Activated T-cell treated with anti-CD3 and anti-CD28 coated beads, Interleukin-2, amount 50 U/mL, for 72 hours (primary cell): ENCODE measurements at regions not wholly inside any gene's neighbourhood (a gene's known extent, or its start where the extent isn't known, plus 50 kb on each side); places are given as distances from the start of the nearest gene placed in this dataset.

Experiments used
- ATAC-seq, 2 donors: fragments of 150-1000 bp; cut with Tn5 transposase; replicated peaks in 1 of 2; 2 replicates each; pipeline ENCODE4 v1.10.0; 2021; ENCODE audit warnings: moderate library complexity in 2 of 2, mild to moderate bottlenecking in 1 of 2
- DNase-seq, 2 donors: peaks; one replicate each; pipeline ENCODE4 v3.0.0; 2021 to 2022; ENCODE audit warnings: mixed read lengths in 1 of 2
- H3K27ac Mint-ChIP-seq: one replicate; pipeline ENCODE4 v1.8.0; 2022; ENCODE audit warnings: mild to moderate bottlenecking, moderate library complexity, mixed read lengths
- H3K27me3 Mint-ChIP-seq: one replicate; pipeline ENCODE4 v1.8.0; 2022; ENCODE audit warnings: low read depth, mixed read lengths
- H3K36me3 Mint-ChIP-seq, 2 donors: one replicate each; pipeline ENCODE4 v1.8.0; 2022; ENCODE audit warnings: mixed read lengths in 2 of 2, mild to moderate bottlenecking in 1 of 2; ENCODE audit not compliant: insufficient read depth in 2 of 2
- H3K4me1 Mint-ChIP-seq: one replicate; pipeline ENCODE4 v1.8.0; 2022; ENCODE audit warnings: low read depth, mixed read lengths
- H3K4me3 Mint-ChIP-seq, 2 donors: one replicate each; pipeline ENCODE4 v1.8.0; 2022; ENCODE audit warnings: mild to moderate bottlenecking in 2 of 2, mixed read lengths in 2 of 2, moderate library complexity in 2 of 2
- H3K9me3 Mint-ChIP-seq, 2 donors: one replicate each; pipeline ENCODE4 v1.8.0; 2022; ENCODE audit warnings: mixed read lengths in 2 of 2

DNA sequence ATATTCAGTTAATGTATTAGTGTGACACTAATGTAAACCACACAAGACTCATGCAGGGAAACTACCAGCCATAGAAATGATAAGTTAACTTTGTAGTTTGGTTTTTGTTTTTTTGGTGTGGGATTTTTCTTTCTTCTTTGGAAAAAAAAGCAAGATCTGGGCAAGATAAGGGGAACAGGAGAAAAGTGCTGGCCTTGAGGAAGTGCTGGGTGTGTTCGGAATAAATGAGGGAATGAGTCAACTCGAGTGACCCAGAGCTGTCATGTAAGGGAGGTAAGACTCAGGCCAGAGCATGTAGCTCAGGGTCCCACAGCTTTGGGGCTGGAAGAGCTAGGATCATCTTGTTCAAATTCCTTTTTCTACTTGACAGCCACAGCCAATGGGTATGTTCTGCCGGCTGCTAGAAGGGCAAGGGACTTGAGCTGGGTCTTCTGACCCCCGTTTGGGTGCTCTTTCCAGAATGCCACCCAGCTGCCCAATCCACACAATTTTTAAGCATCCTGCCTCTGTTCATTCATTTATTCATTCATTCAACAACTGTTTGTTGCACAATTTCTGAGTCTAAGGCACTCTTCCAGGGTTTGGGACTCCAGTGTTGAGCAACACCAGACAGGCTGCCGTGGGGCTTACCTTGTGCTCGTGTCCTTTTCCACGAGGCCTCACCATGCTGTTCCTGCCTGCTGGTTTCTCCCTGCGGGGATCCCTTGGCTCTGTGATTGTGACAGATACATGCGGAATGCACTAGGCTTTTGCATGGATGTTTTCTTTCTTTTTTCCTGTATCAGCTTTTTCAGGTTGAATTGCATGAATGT lies 54.5 kb downstream of the CLDN34 start:
- H3K9me3 Mint-ChIP-seq, result no peaks in the 10 kb centered on the region
- no peak for DNase-seq

DNA sequence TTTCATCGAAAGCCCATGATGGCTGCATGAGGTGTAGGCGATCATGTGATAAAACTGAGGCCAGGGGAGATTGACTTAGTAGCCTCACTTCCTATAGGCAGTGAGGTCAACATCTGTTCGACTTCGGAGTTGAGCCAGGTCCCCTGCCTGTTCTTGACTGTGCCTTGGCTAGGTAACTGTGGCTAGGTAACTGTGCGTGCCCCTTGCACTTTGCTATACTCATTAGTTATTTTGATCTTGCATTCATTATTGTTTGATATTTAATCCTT lies 55.0 kb downstream of the CLDN34 start:
- Mint-ChIP-seq H3K4me1 (peaks cover 22% of the 10 kb centered on the region), H3K27ac (no peak overlapping the region), H3K27me3 (peaks cover 6% of the 10 kb centered on the region), H3K9me3 (peaks cover 0 to 1% of the 10 kb centered on the region in 2 donors), H3K4me3 (no peak overlapping the region), H3K36me3 (peaks cover 0 to 1% of the 10 kb centered on the region in 2 donors)
- ATAC-seq (no peak), DNase-seq (no peak)

More for the DNA sequence above, 54.5 kb downstream of the CLDN34 start:
- no peak overlapping the region for H3K4me3 Mint-ChIP-seq
- no peak overlapping the region for H3K27ac Mint-ChIP-seq
- H3K4me1 Mint-ChIP-seq, result peaks cover 28% of the 10 kb centered on the region
- H3K27me3 Mint-ChIP-seq, result peaks cover 10% of the 10 kb centered on the region
- no peak for ATAC-seq
- peaks cover 3 to 5% of the 10 kb centered on the region in 2 donors for H3K36me3 Mint-ChIP-seq

DNA sequence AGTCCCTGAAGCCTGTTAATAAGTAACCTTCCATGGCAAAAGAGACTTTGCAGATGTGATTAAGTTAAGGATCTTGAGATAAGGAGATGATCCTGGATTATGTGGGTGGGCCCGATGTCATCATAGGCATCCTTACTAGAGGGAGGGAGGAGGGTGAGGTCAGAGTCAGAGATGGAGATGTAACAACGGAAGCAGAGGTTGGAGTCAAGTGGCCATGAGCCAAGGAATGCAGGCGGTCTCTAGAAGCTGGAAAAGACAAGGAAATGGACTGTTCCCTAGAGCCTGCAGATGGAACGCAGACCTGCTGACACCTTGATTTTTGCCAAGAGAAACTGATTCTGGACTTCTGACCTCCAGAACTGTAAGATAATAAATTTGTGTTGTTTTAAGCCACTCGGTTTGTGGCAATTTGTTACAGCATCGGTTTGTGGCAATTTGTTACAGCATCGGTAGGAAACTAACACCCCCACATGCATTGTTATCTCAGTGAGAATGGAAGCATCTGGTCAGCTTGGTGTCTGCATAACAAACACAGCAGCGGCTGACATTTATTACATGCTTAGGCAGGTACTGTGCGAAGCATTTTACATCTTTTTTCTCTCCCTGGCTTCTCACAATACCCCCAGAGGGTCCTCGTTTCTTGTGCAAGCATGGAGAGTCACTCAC lies 55.6 kb downstream of the CLDN34 start:
- peaks cover 0 to 1% of the 10 kb centered on the region in 2 donors for H3K9me3 Mint-ChIP-seq
- DNase-seq (no peak), ATAC-seq (no peak)
- H3K4me3 Mint-ChIP-seq, result no peak overlapping the region
- peaks cover 6% of the 10 kb centered on the region for H3K27me3 Mint-ChIP-seq
- peaks cover 0 to 1% of the 10 kb centered on the region in 2 donors for H3K36me3 Mint-ChIP-seq
- H3K27ac Mint-ChIP-seq, result no peak overlapping the region
- H3K4me1 Mint-ChIP-seq, result peaks cover 17% of the 10 kb centered on the region

DNA sequence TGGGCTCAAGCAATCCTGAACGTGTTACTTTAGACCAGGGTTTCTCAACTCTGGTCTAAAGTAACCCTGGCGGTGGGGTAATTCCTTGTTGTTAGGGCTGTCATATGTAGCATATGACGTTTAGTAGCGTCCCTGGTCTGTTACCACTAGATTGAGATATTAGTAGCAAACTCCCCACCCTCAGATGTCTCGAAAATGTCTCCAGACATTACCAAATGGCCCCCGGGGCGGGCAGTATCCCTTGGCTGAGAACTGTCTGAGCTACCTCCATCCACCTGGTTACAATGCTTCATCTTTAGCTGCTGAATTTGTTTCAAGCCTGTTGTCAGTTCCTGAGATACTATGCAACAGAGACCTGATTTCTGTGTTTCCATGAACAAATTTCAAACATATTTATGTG lies 56.7 kb downstream of the CLDN34 start:
- Mint-ChIP-seq H3K9me3 (peaks cover 0 to 1% of the 10 kb centered on the region in 2 donors), H3K36me3 (peaks cover 0 to 1% of the 10 kb centered on the region in 2 donors), H3K27me3 (peaks cover 6% of the 10 kb centered on the region), H3K27ac (no peak overlapping the region), H3K4me1 (peaks cover 10% of the 10 kb centered on the region), H3K4me3 (no peak overlapping the region)
- DNase-seq (no peak), ATAC-seq (no peak)

GRCh38 chrX:10025742-10026493 lies 58.8 kb downstream of the CLDN34 start:
- H3K27ac Mint-ChIP-seq, result no peak overlapping the region
- H3K9me3 Mint-ChIP-seq, result peaks cover 0 to 1% of the 10 kb centered on the region in 2 donors
- ATAC-seq (no peak), DNase-seq (no peak)
- H3K27me3 Mint-ChIP-seq, result peaks cover 6% of the 10 kb centered on the region
- peaks cover 0 to 1% of the 10 kb centered on the region in 2 donors for H3K36me3 Mint-ChIP-seq
- H3K4me3 Mint-ChIP-seq, result no peak overlapping the region
- H3K4me1 Mint-ChIP-seq, result peaks cover 10% of the 10 kb centered on the region

DNA sequence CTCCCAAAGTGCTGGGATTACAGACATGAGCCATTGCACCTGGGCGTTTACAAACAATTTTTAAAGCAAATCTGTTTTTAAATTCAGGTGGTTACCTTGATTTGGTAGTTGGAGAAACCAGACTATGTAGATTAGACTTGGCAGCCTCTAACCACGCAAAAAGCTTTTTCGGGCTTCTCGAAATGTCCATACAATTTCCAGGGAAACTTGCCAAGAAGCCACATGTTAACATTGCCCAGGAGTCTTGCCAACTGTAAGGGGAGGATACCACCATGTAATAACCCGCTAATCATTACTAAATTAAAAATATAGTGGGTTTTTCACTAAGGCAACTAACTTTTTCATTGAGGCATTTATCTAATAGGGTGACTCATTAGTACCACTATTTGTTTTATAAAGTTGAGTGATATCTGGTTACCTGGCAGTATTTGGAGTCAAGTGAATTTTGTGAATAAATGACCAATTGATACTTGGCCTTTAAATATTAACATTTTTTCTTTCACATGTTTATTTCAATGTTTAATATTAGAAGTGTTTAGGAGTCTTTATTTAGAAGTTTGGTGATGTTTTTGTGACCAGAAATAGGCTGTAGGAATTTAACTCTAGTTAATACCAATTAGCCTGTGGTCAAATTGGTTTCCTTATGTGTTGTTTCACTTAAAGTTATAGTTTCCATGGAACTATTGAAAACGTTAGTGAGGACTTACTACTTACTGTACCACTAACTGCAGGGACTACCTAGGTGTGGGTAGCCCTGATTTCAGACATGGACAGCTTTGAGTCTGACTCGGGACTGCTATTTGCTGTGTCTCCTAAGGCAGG lies 61.3 kb downstream of the CLDN34 start:
- no peak overlapping the region for H3K27ac Mint-ChIP-seq
- H3K4me3 Mint-ChIP-seq, result no peak overlapping the region
- no peaks in the 10 kb centered on the region for H3K36me3 Mint-ChIP-seq
- peaks cover 6% of the 10 kb centered on the region for H3K27me3 Mint-ChIP-seq
- peaks cover 0 to 1% of the 10 kb centered on the region in 2 donors for H3K9me3 Mint-ChIP-seq
- no peak for DNase-seq
- no peaks in the 10 kb centered on the region for H3K4me1 Mint-ChIP-seq
- ATAC-seq, result no peak

DNA sequence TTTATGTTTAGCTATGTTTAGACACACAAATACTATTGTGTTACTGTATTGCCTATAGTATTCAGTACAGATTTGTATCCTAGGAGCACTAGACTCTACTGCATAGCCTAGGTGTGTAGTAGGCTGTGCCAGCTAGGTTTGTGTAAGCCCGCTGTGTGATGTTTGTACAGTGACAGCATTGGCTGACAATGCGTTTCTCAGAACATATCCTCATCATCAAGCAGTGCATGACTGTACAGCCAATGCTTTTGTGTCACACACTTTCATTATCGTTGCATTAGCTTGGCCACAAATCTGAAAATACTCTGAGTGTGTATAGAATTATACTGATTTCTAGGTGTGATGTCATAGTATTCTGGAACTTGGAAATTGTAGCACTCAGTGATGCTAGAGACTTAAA lies 63.4 kb downstream of the CLDN34 start:
- no peak for DNase-seq
- Mint-ChIP-seq H3K27me3 (peaks cover 5% of the 10 kb centered on the region), H3K36me3 (no peaks in the 10 kb centered on the region), H3K9me3 (peaks cover 0 to 1% of the 10 kb centered on the region in 2 donors), H3K27ac (no peak overlapping the region), H3K4me3 (no peak overlapping the region), H3K4me1 (no peaks in the 10 kb centered on the region)
- ATAC-seq, result peak in 1 of 2 donors; percentile 76

DNA sequence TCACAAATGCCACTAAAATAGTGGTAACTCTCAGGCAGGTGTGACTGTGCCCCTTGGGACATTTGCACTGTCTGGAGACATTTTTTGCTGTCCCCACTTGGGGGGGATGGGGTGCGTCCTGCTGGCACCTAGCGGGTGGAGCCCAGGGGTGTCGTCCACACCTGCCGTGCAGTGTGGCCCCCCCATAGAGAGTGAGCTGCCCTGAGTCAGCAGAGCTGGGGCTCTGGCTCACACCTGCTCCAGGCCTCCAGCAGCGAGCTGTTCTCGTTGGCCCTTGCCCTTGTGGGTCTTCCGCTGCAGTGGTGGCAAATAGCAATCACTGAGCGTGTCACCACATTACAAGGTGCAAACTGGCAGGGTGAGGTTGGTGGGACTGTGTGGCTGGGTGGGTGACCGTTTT lies 64.6 kb downstream of the CLDN34 start:
- Mint-ChIP-seq H3K9me3 (peaks cover 0 to 1% of the 10 kb centered on the region in 2 donors), H3K4me3 (no peak overlapping the region), H3K36me3 (no peaks in the 10 kb centered on the region), H3K27me3 (no peaks in the 10 kb centered on the region), H3K27ac (no peak overlapping the region), H3K4me1 (no peaks in the 10 kb centered on the region)
- ATAC-seq (no peak), DNase-seq (no peak)

DNA sequence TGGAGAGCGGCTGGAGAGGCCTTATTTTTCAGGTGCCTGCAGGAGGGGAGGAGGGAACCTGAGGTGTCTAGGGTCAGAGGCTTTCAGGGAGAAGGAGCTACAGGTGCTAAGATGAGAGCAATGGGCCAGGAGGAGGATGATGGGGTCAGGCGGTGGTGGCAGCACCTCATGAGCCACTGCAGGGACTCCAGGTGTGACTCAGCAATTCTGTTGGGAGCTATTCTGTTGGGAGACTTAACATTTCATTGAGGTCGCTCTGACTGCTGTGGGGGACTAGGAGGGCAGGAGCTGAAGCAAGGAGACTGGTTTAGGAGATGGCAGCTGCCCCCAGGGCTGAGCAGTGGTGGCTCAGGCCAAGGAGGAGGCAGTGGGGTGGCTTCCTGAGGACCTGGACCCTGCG lies 65.0 kb downstream of the CLDN34 start:
- no peaks in the 10 kb centered on the region for H3K27me3 Mint-ChIP-seq
- ATAC-seq (no peak), DNase-seq (no peak)
- no peaks in the 10 kb centered on the region for H3K9me3 Mint-ChIP-seq
- no peak overlapping the region for H3K4me3 Mint-ChIP-seq
- H3K4me1 Mint-ChIP-seq, result no peaks in the 10 kb centered on the region
- H3K36me3 Mint-ChIP-seq, result no peaks in the 10 kb centered on the region
- H3K27ac Mint-ChIP-seq, result no peak overlapping the region

DNA sequence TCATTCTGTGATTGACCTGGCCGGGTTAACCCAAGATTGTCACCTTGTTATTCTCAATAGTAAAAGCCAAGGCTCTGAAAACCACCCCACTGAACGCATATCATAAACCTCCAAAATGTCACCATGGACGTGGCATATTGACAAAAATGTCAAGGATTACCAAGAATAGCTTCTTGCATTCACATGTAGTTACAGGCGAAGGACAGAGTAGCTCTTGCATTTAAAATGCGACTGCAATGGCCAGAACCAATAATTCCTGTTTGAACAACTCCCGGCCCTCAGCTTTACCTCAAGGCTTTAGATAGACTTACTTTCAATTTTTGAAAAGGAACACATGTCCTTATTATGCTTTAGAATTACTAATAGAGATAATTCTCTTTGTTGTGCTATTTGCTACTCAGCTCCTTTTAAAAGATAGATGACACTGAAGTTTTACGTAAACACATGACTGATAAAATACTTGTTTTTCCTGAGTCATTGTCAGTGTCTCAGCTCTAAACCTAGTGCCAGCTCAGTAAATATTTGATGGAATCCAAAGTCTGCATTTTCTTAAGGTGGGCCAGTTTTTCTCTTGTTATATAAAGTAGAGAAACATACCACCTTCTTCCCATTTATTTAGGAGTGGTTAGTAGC lies 66.3 kb downstream of the CLDN34 start:
- H3K9me3 Mint-ChIP-seq, result no peaks in the 10 kb centered on the region
- H3K27ac Mint-ChIP-seq, result no peak overlapping the region
- H3K4me1 Mint-ChIP-seq, result no peaks in the 10 kb centered on the region
- DNase-seq (no peak), ATAC-seq (no peak)
- H3K27me3 Mint-ChIP-seq, result no peaks in the 10 kb centered on the region
- H3K36me3 Mint-ChIP-seq, result no peaks in the 10 kb centered on the region
- no peak overlapping the region for H3K4me3 Mint-ChIP-seq

- Mint-ChIP-seq H3K36me3 (no peaks in the 10 kb centered on the region), H3K9me3 (no peaks in the 10 kb centered on the region), H3K27me3 (no peaks in the 10 kb centered on the region), H3K4me3 (no peak overlapping the region), H3K27ac (no peak overlapping the region), H3K4me1 (peaks cover 3% of the 10 kb centered on the region)
- ATAC-seq, result no peak
- DNase-seq, result no peak
These were observed 67.6 kb downstream of the CLDN34 start for GRCh38 chrX:10034740-10035260.

- Mint-ChIP-seq H3K9me3 (no peaks in the 10 kb centered on the region), H3K36me3 (no peaks in the 10 kb centered on the region), H3K27me3 (no peaks in the 10 kb centered on the region), H3K4me3 (no peak overlapping the region), H3K4me1 (peaks cover 9% of the 10 kb centered on the region), H3K27ac (no peak overlapping the region)
- no peak for ATAC-seq
- no peak for DNase-seq
These were observed 71.4 kb downstream of the CLDN34 start for GRCh38 chrX:10038585-10038984.
